Glutamatergic neuron (in vitro differentiated cells): ENCODE measurements at regions not wholly inside any gene's neighbourhood (a gene's known extent, or its start where the extent isn't known, plus 50 kb on each side); places are given as distances from the start of the nearest gene placed in this dataset.

ENCODE experiments used
- DNase-seq: peaks from one replicate; pipeline ENCODE4 v3.0.0; 2022
- H3K27ac Mint-ChIP-seq: one replicate; pipeline ENCODE4 v1.8.0; 2020; ENCODE audit warnings: mild to moderate bottlenecking, mixed read lengths, inconsistent platforms; ENCODE audit not compliant: unreplicated experiment
- H3K27me3 Mint-ChIP-seq: one replicate; pipeline ENCODE4 v1.8.0; 2020; ENCODE audit warnings: mild to moderate bottlenecking, moderate library complexity, mixed read lengths, inconsistent platforms; ENCODE audit not compliant: unreplicated experiment
- H3K36me3 Mint-ChIP-seq: one replicate; pipeline ENCODE4 v1.8.0; 2020; ENCODE audit warnings: mild to moderate bottlenecking, mixed read lengths, inconsistent platforms; ENCODE audit not compliant: unreplicated experiment
- H3K4me1 Mint-ChIP-seq: one replicate; pipeline ENCODE4 v1.8.0; 2020; ENCODE audit warnings: mild to moderate bottlenecking, low read depth, mixed read lengths, inconsistent platforms; ENCODE audit not compliant: unreplicated experiment
- H3K4me3 Mint-ChIP-seq: one replicate; pipeline ENCODE4 v1.8.0; 2020; ENCODE audit warnings: mild to moderate bottlenecking, mixed read lengths, inconsistent platforms; ENCODE audit not compliant: unreplicated experiment
- H3K9me3 Mint-ChIP-seq: one replicate; pipeline ENCODE4 v1.8.0; 2020; ENCODE audit warnings: mild to moderate bottlenecking, moderate library complexity, mixed read lengths, inconsistent platforms; ENCODE audit not compliant: unreplicated experiment
- CTCF ChIP-seq: fragments of 200-600 bp; sonication (generic); IDR thresholded peaks from one replicate; pipeline ENCODE4 v1.5.0; 2021; ENCODE audit not compliant: partially characterized antibody, unreplicated experiment

DNA sequence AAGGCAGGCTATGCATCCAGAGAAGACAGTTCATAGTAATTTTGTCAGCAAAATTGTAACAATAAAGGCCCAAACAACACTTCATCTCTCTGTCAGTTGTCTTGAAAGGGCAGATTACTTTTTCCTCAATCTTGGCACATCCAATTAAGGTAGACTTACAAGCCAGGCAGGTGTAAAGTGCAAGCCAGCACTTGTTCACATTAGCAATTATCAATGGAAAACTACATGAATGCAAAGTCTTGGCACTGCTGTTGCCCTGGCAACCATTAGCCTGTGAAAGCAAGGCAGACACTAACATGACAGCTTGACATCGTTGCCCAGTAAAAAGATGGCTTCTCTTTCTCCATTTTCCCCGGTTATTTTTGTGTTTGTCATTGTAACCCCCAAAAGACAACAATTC is 677.2 kb upstream of the TENM4 start:
- Mint-ChIP-seq H3K9me3 (no peaks in the 10 kb centered on the region), H3K4me1 (no peaks in the 10 kb centered on the region), H3K27me3 (no peaks in the 10 kb centered on the region), H3K4me3 (no peak overlapping the region), H3K36me3 (no peaks in the 10 kb centered on the region), H3K27ac (no peak overlapping the region)
- TF ChIP-seq CTCF: no peak
- DNase-seq: no peak

- DNase-seq: no peak
- Mint-ChIP-seq H3K27me3 (no peaks in the 10 kb centered on the region), H3K9me3 (peaks cover 2% of the 10 kb centered on the region), H3K4me3 (no peak overlapping the region), H3K27ac (no peak overlapping the region), H3K36me3 (no peaks in the 10 kb centered on the region), H3K4me1 (no peaks in the 10 kb centered on the region)
- no peak for TF ChIP-seq CTCF
Observed at GRCh38 chr11:80116796-80117195, 676.0 kb upstream of the TENM4 start.

- no peak for DNase-seq
- Mint-ChIP-seq H3K9me3 (peaks cover 4% of the 10 kb centered on the region), H3K36me3 (no peaks in the 10 kb centered on the region), H3K27me3 (no peaks in the 10 kb centered on the region), H3K4me1 (no peaks in the 10 kb centered on the region), H3K27ac (no peak overlapping the region), H3K4me3 (no peak overlapping the region)
- no peak for TF ChIP-seq CTCF
Observed at GRCh38 chr11:80109652-80110051, 668.8 kb upstream of the TENM4 start.

DNA sequence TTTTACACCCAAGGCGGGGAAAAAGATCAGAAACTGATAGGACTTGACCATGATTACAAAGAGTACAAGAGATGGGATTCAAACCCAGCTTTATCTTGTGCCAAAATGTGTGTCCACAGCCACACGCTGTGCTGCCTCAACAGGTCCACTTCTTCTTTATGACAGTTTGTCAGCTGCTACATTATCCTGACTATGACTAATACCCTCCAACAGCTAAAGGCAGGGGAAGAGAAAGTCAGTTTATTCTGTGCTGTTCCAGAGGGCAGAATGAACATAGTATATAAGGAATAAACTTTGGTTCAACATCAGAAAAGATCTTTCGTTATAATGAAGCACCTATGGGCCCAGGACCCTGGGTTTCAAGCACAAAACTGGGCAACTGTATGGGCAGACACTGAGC is 668.2 kb upstream of the TENM4 start:
- no peaks in the 10 kb centered on the region for H3K4me1 Mint-ChIP-seq
- no peaks in the 10 kb centered on the region for H3K27me3 Mint-ChIP-seq
- no peak for TF ChIP-seq CTCF
- H3K9me3 Mint-ChIP-seq: peaks cover 4% of the 10 kb centered on the region
- H3K4me3 Mint-ChIP-seq: no peak overlapping the region
- no peak for DNase-seq
- no peak overlapping the region for H3K27ac Mint-ChIP-seq
- H3K36me3 Mint-ChIP-seq: no peaks in the 10 kb centered on the region

GRCh38 chr11:80107415-80107814 is 666.6 kb upstream of the TENM4 start:
- peaks cover 4% of the 10 kb centered on the region for H3K9me3 Mint-ChIP-seq
- DNase-seq: no peak
- no peak overlapping the region for H3K27ac Mint-ChIP-seq
- no peaks in the 10 kb centered on the region for H3K27me3 Mint-ChIP-seq
- TF ChIP-seq CTCF: no peak
- no peaks in the 10 kb centered on the region for H3K4me1 Mint-ChIP-seq
- H3K4me3 Mint-ChIP-seq: no peak overlapping the region
- H3K36me3 Mint-ChIP-seq: no peaks in the 10 kb centered on the region
